Stomach (tissue), 8 donors: ENCODE measurements at regions not wholly inside any gene's neighbourhood (a gene's known extent, or its start where the extent isn't known, plus 50 kb on each side); places are given as distances from the start of the nearest gene placed in this dataset.
A peak's percentile ranks its signal among the peaks of the same experiment; 100 is the strongest.

Experiments
- DNase-seq, 2 donors: peaks; one replicate each; pipeline versions ENCODE4 v3.0.0 to v3.0.0-alpha.2; 2013 to 2019
- H3K27ac ChIP-seq, 5 donors: fragments of 200-600 bp in 4 of 5; sonication (generic) in 4 of 5; one replicate each; pipeline ENCODE4 v1.5.1; 2013 to 2019; ENCODE audit warnings: mild to moderate bottlenecking in 1 of 5, moderate library complexity in 1 of 5
- H3K27me3 ChIP-seq, 3 donors: fragments of 200-600 bp; sonication (generic); one replicate each; pipeline ENCODE4 v1.5.1; 2017 to 2019; ENCODE audit warnings: mixed run types in 1 of 3
- H3K36me3 ChIP-seq, 4 donors: fragments of 200-600 bp; sonication (generic); 1 replicate in 3 of 4; 2 replicates in 1 of 4; pipeline ENCODE4 v1.5.1; 2016 to 2019
- H3K4me1 ChIP-seq, 4 donors: fragments of 200-600 bp; sonication (generic); one replicate each; pipeline ENCODE4 v1.5.1; 2016 to 2019
- H3K4me3 ChIP-seq, 4 donors: fragments of 200-600 bp; sonication (generic) in 3 of 4; one replicate each; pipeline ENCODE4 v1.5.1; 2016 to 2019; ENCODE audit warnings: mild to moderate bottlenecking in 1 of 4
- H3K9me3 ChIP-seq, 4 donors: fragments of 200-600 bp; sonication (generic); one replicate each; pipeline ENCODE4 v1.5.1; 2016 to 2019
- CTCF ChIP-seq, 7 experiments: fragments of 450-650 bp in 4 of 7; fragments of 200-600 bp in 3 of 7; sonication (generic) in 3 of 7; IDR thresholded peaks; one replicate each; pipeline ENCODE4 v1.5.1; 2016 to 2019; ENCODE audit warnings: antibody characterized with exemption in 7 of 7, control low read depth in 2 of 7, mild to moderate bottlenecking in 1 of 7
- EP300 ChIP-seq: sonication (generic); formaldehyde crosslinking; IDR thresholded peaks from one replicate; pipeline ENCODE4 v1.6.1; 2017; ENCODE audit warnings: antibody characterized with exemption
- POLR2A ChIP-seq, 4 donors: fragments of 450-650 bp; IDR thresholded peaks; one replicate each; pipeline ENCODE4 v1.6.1; 2016; ENCODE audit warnings: antibody characterized with exemption in 4 of 4, control low read depth in 2 of 4, mild to moderate bottlenecking in 1 of 4, moderate library complexity in 1 of 4
- POLR2AphosphoS5 ChIP-seq, 3 donors: sonication (generic); formaldehyde crosslinking; IDR thresholded peaks; one replicate each; pipeline ENCODE4 v1.6.1; 2016; ENCODE audit warnings: antibody characterized with exemption in 3 of 3
- WGBS, 5 donors: extraction: QIAGEN DNeasy Blood & Tissue Kit in 3 of 5; methylation state at CpG; one replicate each; pipeline versions ENCODE4 v1.1.5 to v1.1.7; 2013 to 2018; 5-methylcytosine and 5-hydroxymethylcytosine counted together
- intact Hi-C: fragments of 100-400 bp; cut with DNase I; formaldehyde crosslinking; loops from one replicate; pipeline ENCODE4 v1.15.1; 2023; ENCODE audit warnings: low total_unique reads
- donor health status: healthy with polysubstance abuse.
- donor health status: Bipolar disorder and iron deficiency.
- donor health status: healthy.

DNA sequence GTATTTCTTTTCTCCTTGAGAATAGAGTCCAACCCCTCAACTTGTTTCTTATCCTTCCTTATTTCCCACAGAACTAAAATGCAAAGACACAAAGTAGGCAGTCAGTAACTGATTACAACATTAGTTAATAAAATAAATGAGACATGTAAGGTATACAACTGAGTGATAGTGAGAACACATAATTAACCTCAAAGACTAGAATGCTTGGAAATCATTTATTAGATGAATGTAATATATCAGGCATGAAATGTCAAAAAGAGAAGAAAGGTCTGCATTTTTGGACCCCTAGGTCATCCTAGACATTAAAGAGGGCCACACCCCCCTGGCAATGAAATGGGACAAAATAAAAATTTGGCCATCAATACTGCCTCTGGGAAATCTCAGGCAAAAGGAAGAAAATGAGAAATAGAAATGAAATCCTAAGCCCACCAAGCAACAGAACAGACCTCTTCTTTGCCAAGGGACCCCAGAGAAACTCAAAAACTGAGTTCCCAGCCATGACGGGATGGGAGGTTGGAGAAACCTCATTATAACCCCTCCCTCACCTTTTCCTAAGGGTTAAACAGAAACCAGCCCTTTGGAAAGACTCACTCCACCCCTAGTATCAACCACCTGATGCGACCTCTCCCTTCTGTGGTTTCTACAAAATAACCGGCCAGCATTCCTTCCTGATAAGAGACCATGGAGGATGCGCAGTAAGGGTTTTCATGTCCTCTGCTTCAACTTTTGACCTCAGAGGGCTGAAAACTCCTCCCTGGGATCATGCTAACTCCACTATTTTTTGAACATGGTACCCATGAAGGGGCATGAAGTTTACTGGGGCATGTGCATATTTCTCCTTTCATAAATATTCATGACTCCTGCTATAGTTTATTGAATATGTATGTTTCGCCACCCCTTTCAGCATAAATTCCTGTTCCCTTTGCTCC lies 90.0 kb upstream of the EXOC1L start:
- Histone ChIP-seq H3K4me1 (no peaks in the 10 kb centered on the region), H3K27ac (no peak overlapping the region), H3K9me3 (no peaks in the 10 kb centered on the region), H3K27me3 (no peaks in the 10 kb centered on the region), H3K4me3 (no peak overlapping the region), H3K36me3 (no peaks in the 10 kb centered on the region)
- intact Hi-C loops = no loop called here
- peak in 1 of 2 donors; percentile 76 for DNase-seq
- no peak for TF ChIP-seq CTCF (IDR thresholded peaks at IDR 0.05)
- no peak for TF ChIP-seq POLR2A (IDR thresholded peaks at IDR 0.05)
- TF ChIP-seq EP300 = no peak
- TF ChIP-seq POLR2AphosphoS5 (IDR thresholded peaks at IDR 0.05) = peak in 2 of 3 donors; percentile 6 to 17
- 32 to 64% (median 54%) methylated on average over 5 of the region's 5 CpGs for WGBS, 5 donors

DNA sequence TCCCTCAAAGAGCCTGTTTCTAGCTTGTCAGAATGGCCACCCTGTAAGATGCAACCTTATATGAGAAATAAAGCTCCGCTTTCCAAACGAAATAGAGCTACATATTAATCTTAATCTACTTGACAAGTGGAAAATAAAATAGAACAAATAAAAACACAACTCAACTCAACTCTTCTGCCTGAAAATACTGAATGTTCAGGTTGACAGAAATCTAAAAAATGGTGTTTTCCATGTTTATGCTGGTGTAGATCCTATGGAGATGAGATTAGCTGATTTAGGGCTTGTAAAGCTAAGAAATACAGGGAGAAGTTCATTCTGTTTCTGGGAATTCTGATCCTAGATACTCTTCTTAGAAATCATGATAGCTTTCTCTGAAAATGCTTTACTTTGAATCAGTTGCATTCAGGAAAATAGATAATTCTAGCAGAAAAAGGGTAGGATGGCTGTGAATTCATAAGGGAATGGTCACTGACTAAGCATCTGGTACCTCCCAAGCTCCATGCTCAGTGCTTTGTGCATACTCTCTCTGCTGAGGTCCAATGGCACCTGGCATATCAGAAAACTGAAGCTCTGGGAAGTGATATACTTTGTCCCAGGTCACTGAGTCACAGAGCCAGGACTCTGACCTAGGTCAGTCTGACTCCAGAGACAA lies 89.2 kb upstream of the EXOC1L start:
- Histone ChIP-seq H3K9me3 (no peaks in the 10 kb centered on the region), H3K4me3 (no peak overlapping the region), H3K27me3 (no peaks in the 10 kb centered on the region), H3K36me3 (no peaks in the 10 kb centered on the region), H3K4me1 (no peaks in the 10 kb centered on the region), H3K27ac (no peak overlapping the region)
- TF ChIP-seq POLR2A (IDR thresholded peaks at IDR 0.05) (no peak), EP300 (no peak), CTCF (IDR thresholded peaks at IDR 0.05) (no peak), POLR2AphosphoS5 (IDR thresholded peaks at IDR 0.05) (no peak)
- no peak for DNase-seq
- WGBS, 5 donors = 83 to 95% (median 90%) methylated on average over 2 of the region's 2 CpGs
- intact Hi-C loops = no loop called here

GRCh38 chr4:55731959-55732358 lies 87.6 kb upstream of the EXOC1L start:
- Histone ChIP-seq H3K36me3 (no peaks in the 10 kb centered on the region), H3K4me1 (no peaks in the 10 kb centered on the region), H3K4me3 (no peak overlapping the region), H3K9me3 (no peaks in the 10 kb centered on the region), H3K27ac (no peak overlapping the region), H3K27me3 (no peaks in the 10 kb centered on the region)
- 68 to 93% (median 83%) methylated on average over 2 of the region's 2 CpGs for WGBS, 5 donors
- intact Hi-C loops = no loop called here
- no peak for TF ChIP-seq POLR2AphosphoS5 (IDR thresholded peaks at IDR 0.05)
- no peak for TF ChIP-seq POLR2A (IDR thresholded peaks at IDR 0.05)
- no peak for TF ChIP-seq CTCF (IDR thresholded peaks at IDR 0.05)
- TF ChIP-seq EP300 = no peak
- no peak for DNase-seq

GRCh38 chr4:55732864-55733263 lies 86.7 kb upstream of the EXOC1L start:
- intact Hi-C loops = no loop called here
- TF ChIP-seq POLR2A (IDR thresholded peaks at IDR 0.05) = no peak
- no peak for TF ChIP-seq POLR2AphosphoS5 (IDR thresholded peaks at IDR 0.05)
- no peak for TF ChIP-seq EP300
- TF ChIP-seq CTCF (IDR thresholded peaks at IDR 0.05) = no peak

More at GRCh38 chr4:55732864-55733263, 86.7 kb upstream of the EXOC1L start:
- Histone ChIP-seq H3K36me3 (no peaks in the 10 kb centered on the region), H3K4me1 (no peaks in the 10 kb centered on the region), H3K9me3 (no peaks in the 10 kb centered on the region), H3K27me3 (no peaks in the 10 kb centered on the region), H3K27ac (peak overlapping the region in 1 of 5 donors; percentile 58), H3K4me3 (no peak overlapping the region)
- 61 to 75% (median 69%) methylated on average over 3 of the region's 3 CpGs for WGBS, 5 donors
- no peak for DNase-seq
